ENCODE measurements at regions not wholly inside any gene's neighbourhood (a gene's known extent, or its start where the extent isn't known, plus 50 kb on each side); places are given as distances from the start of the nearest gene placed in this dataset.

DNA sequence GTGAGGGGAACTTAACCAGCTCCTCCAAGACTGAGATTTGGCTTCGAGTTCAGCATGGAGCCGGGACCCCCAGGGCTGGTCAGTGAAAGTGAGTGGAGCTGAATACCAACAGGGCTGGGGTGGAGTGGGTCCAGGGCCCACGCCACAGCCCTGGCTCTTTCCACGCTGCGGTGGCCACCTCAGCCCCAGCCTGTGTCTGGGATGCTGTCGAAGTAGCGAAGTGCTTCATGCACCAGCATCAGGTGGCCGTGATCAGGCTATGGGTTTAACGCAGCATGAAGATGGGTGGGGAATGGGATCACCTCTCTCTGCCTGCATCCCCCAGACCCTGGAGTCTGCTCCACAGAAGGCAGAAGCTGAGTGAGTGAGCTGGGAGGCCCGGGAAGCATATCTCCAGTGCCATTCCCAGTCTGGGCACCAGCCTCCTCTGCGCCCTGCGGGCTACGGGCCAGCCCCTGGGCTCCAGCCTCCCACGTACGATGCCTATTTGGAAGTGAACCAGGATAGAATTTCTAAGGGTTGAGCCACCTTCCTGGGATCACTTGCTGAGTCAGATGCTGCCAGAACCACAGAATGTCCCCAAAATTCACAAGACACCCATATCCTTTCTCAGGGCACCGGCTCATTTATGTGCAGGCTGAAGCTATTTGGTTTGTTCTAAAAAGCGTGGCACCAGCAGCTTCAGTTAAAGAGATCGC, 131.1 kb upstream of the CHST15 start:
- TF ChIP-seq YY1 (IDR thresholded peaks at IDR 0.05; ENCODE audit: insufficient read depth, insufficient read length) (no peak), SUZ12 (IDR thresholded peaks at IDR 0.05; ENCODE audit: extremely low read depth, insufficient read depth, insufficient read length) (no peak)

Measured in NT2/D1 (cell line).